Activated CD8-positive, alpha-beta memory T cell treated with anti-CD3 and anti-CD28 coated beads, Interleukin-2, amount 50 U/mL, for 1 hour (primary cell): ENCODE measurements at regions not wholly inside any gene's neighbourhood (a gene's known extent, or its start where the extent isn't known, plus 50 kb on each side); places are given as distances from the start of the nearest gene placed in this dataset.
"Not testable (repeated sequence)": the region's sequence is repeated elsewhere in the genome, so short reads cannot be mapped to it uniquely, and the experiment has no call there.

Source experiments
- DNase-seq: peaks from one replicate; pipeline ENCODE4 v3.0.0-alpha.2; 2020; ENCODE audit errors: extremely low read depth

- no peak for DNase-seq
These were observed 250.7 kb upstream of the JARID2 start for GRCh38 chr6:14995208-14995607.

GRCh38 chr6:14995966-14996602 is 249.8 kb upstream of the JARID2 start:
- no peak for DNase-seq

- no peak for DNase-seq
These were observed 249.0 kb upstream of the JARID2 start for GRCh38 chr6:14996892-14997291.

- no peak for DNase-seq
These were observed 248.4 kb upstream of the JARID2 start for GRCh38 chr6:14997507-14997906.

GRCh38 chr6:14999106-14999505 is 246.8 kb upstream of the JARID2 start:
- DNase-seq, result no peak

GRCh38 chr6:15001326-15001910 is 244.5 kb upstream of the JARID2 start:
- DNase-seq, result no peak

- no peak for DNase-seq
These were observed 237.6 kb upstream of the JARID2 start for GRCh38 chr6:15008269-15008668.

GRCh38 chr6:15014958-15015357 is 230.9 kb upstream of the JARID2 start:
- DNase-seq, result no peak

- no peak for DNase-seq
These were observed 229.1 kb upstream of the JARID2 start for GRCh38 chr6:15016813-15017212.

- no peak for DNase-seq
These were observed 228.6 kb upstream of the JARID2 start for GRCh38 chr6:15017261-15017660.

GRCh38 chr6:15017803-15018202 is 228.1 kb upstream of the JARID2 start:
- no peak for DNase-seq

GRCh38 chr6:15020119-15020770 is 225.6 kb upstream of the JARID2 start:
- DNase-seq, result no peak

- no peak for DNase-seq
These were observed 224.8 kb upstream of the JARID2 start for GRCh38 chr6:15021074-15021473.

GRCh38 chr6:15023018-15023417 is 222.9 kb upstream of the JARID2 start:
- not testable (repeated sequence) for DNase-seq

- no peak for DNase-seq
These were observed 222.4 kb upstream of the JARID2 start for GRCh38 chr6:15023448-15023847.

- DNase-seq, result no peak
These were observed 220.4 kb upstream of the JARID2 start for GRCh38 chr6:15025446-15025845.

- DNase-seq, result no peak
These were observed 219.0 kb upstream of the JARID2 start for GRCh38 chr6:15026832-15027231.

- no peak for DNase-seq
These were observed 218.4 kb upstream of the JARID2 start for GRCh38 chr6:15027472-15027871.

GRCh38 chr6:15032015-15032414 is 213.9 kb upstream of the JARID2 start:
- no peak for DNase-seq

GRCh38 chr6:15033850-15034203 is 212.0 kb upstream of the JARID2 start:
- DNase-seq, result no peak

GRCh38 chr6:15036690-15037245 is 209.1 kb upstream of the JARID2 start:
- DNase-seq, result no peak

- DNase-seq, result no peak
These were observed 208.6 kb upstream of the JARID2 start for GRCh38 chr6:15037253-15037652.
